ENCODE measurements at regions not wholly inside any gene's neighbourhood (a gene's known extent, or its start where the extent isn't known, plus 50 kb on each side); places are given as distances from the start of the nearest gene placed in this dataset.

DNA sequence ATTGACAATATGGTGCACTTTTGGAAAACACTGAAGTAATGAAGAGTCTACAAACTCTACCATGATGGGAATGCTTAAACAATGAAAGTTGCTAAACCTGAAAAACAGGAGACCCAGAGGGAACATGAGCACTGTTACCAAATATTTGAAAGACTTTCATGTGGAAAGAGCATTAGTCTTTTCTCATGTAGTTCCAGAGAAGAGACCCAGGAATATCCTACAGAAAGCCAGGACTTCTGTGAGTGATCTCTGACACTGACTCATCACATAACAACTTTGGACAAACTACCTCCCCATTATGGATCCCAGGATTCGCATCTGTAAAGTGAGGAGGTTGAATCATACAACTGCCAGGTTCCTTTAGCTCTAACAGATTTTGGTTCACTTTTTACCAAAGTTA, 62.2 kb downstream of the FAM181B start:
- TF ChIP-seq CTCF (IDR thresholded peaks at IDR 0.05), result no peak
- no peak for TF ChIP-seq ZFX (IDR thresholded peaks at IDR 0.05; ENCODE audit: borderline replicate concordance)
